Stimulated activated CD4-positive, alpha-beta T cell treated with anti-CD3 and anti-CD28 coated beads, Interleukin-2, amount 100 ng/mL, for 4 hours (primary cell): ENCODE measurements at regions not wholly inside any gene's neighbourhood (a gene's known extent, or its start where the extent isn't known, plus 50 kb on each side); places are given as distances from the start of the nearest gene placed in this dataset.

Experiments used
- DNase-seq: peaks from one replicate; pipeline ENCODE4 v3.0.0-alpha.2; 2020; ENCODE audit warnings: low read depth

DNA sequence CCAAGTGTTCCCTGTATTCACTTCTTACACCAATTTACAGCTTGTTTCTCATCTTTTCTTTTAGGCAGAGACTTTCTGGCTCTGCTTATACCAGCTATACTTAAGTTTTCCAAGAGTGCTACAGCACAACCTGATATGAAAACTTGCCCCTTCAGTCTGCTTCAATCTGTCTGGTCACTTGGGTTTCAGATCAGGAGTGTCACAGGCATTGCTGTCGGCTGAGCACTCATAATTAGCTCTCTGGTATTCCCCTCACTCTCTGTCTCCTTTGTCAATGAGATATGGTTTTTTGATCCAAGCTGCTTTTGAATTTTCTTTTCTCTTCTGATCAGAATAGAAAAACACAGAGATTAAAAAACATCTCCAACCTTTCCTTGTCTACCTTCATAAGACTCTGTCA is 194.9 kb upstream of the UMPS start:
- no peak for DNase-seq

DNA sequence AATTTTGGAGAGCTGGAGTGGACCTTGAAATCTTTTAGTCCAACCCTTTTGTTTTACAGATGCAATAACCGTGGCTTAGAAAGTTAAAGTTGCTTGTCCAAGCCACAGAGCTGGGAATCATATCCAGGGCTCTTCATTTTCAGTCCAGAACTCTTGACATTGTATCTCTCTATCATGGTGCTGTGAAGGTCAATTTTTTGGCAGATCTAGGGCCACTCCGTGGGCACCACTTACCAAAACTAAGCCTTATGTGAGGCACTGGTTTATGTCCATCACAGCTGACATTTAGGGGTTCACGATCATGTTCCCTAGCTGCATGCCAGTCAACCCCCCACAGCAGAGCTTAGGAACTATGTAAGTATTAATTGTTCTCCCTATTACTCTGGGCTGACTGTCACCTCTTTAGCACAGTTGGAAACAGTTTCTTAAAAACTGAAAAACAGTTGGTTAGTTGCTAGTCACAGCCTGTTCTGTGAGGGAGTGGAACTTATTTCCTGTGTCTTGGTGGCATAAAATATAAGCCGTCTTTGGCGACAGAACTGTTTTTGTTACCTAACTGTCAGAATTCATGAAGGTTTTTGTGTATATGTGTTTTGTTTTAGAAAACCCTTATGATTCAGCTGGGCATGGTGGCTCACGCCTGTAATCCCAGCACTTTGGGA is 189.6 kb upstream of the UMPS start:
- DNase-seq, result no peak

DNA sequence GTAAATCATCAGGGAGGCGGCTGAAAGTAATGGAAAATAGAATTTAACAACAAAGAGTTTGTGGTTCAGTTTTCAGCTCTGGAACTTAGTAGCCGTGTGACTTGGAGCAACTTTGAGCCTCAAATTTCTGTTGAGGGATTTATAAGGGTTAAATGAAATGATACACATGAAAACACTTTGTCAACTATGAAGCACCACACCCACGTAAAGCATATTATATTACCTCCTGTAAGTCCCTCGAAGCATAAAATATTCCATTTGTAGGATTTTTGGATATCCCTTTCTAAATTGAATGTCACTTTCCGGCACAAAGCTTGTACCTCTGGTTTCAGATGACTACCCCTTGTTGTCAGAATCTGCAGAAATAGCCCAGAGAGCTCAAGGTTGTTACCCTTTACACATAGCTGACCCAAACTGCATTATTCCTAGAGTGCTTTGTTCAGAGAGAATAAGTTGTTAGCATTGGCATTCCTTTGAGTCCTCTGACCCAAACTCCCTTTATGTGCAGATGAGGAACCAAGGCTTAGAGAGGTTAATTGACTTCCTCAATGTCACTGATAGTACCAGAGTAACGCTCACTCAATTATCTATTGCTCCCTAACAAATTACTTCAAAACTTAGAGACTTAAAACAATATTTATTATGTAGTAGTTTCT is 187.9 kb upstream of the UMPS start:
- DNase-seq, result no peak

DNA sequence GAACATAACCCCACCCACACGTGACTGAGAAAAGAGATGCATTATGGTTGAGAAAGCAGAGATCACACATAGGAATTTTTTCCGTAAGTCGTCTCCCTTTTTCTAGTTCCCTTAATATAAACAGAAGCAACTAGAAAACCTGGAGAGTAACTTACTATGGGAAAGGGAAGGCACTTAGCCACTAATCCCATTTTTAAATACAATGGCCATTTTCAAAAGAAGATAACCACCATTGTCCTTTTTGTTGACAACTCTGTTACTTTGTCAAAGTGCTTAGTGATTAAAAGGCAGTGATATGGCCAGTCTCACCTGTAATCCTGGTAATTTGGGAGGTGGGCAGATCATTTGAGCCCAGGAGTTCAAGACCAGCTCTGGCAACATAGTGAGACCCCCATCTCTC is 184.4 kb upstream of the UMPS start:
- no peak for DNase-seq

DNA sequence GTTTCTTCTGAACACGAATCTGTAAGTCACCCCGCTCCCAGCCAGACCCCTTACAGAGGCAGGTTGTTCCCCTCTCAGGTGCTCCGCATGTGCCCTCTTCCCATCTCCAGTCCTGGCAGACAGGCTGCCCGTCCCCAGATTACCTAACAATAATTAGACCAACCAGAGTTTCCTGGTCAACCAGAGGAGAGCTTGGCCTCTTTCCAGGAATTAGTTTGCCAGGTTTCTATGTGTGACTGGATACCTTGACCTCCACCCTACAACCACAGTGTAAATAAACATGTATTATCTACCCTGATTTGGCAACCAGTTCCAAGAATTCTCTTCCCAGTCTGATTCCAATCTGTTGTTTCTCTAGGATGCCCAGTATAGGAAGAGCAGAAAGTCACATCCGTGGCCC is 178.0 kb upstream of the UMPS start:
- no peak for DNase-seq

DNA sequence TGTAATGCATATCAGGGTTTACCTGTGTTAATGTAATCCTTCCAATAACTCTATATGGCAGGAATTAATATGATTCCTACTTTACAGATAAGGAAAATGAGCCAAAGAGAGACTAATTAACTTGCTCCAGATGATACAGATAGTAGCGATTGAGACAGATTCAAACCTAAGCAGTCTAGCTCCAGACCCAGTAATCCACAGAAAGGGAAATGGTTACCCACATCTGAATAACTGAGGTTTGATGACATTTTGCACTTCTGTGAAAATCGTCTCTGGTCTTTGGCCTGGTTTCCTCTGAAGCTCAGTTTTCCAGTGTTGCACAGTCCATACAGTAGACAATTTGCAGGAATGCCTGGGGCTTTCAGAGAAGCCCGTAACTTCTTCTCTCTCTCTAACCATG is 177.1 kb upstream of the UMPS start:
- DNase-seq, result no peak

DNA sequence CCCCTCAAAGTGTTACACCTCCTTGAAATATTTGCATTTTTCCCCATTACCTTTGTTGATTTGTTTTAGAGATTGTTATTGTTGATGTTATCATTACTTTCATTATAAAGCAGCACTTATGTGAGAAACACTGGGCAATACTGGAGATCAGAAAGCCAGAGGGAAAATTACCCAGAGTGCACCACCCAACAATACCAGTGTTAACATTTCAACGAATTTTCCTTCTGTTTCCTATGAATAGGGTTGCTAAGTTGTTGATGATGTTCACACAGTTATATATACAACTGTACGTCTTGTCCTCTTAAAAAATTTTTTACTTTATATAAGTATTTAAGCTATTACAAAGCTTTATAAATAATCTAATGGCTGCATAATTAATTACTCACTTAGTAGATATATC is 173.6 kb upstream of the UMPS start:
- DNase-seq, result no peak

DNA sequence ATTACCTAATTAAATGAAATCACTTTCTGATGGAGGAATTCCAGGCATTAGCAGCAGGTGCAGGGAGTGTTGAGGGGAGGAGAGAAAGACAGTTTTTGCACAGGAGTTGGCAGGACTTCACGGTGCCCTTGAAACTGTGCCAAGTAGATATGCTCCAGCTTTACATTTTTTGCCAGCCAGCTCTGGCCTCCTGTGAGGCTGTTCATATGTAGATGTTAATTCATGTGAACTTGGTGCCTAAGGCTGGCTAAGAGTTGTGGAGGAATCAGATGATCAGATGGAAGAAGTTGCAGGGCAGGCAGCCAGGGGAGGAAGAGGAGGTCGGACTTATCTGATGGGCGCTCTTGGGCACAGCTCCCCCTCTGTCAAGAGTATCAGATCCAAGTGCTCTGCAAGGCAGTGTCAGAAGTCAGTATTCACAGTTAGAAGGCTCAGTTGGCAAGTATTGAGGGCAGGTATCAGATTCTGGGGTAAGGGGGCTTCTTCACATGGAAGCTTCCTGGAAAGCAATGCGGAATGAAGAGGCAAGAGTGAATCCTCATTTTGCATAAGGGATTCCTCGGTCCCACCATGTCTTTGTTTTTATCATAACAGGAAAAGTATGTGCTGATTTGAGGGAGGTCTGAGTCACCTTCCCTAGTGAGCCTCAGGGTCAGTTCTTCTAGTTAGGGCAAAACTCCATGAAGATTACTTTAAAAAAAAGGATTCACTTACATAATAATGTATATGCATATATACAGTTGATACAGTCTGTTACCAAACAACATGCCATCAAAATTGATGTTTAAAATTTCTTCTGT is 172.6 kb upstream of the UMPS start:
- DNase-seq, result no peak

DNA sequence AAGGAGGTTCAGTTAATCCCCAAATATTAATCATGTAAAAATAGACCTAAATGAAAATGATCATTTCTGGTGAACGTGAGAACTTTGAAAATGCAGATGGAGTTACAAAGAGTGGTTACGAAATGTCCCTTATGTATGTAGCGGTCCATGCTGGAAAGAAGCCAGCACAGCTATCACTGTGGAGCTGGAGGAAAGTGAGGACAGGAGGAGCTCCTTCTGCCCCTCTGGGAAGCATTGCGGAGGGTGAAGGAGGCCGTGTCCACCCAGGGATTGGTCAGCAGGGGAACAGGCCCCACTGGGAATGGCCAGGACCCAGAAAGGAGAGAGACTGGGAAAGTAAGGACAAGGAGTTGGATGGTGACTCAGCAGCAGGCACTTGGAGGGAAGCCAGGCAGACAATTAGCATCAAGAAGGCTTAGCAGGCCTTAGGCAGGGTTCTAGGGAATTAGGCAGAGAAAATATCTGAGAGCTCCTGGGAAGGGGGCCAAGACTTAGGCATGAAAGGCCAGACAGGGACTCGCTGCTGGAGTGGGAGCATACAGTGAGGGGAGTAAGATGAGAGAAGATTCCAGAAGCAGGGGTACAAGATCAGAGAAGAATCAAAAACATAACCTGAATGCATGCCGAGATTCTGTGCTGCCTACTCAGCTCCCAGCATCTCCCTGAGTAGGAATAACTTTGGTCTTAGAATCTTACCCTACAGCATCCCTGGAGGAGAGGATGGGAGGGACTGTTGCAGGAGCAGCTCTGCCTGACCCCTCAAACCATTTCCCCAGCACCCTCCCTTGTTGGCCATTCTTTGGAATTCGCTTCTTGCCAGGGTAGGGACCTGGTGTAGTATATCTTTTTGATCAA is 171.0 kb upstream of the UMPS start:
- DNase-seq, result no peak

DNA sequence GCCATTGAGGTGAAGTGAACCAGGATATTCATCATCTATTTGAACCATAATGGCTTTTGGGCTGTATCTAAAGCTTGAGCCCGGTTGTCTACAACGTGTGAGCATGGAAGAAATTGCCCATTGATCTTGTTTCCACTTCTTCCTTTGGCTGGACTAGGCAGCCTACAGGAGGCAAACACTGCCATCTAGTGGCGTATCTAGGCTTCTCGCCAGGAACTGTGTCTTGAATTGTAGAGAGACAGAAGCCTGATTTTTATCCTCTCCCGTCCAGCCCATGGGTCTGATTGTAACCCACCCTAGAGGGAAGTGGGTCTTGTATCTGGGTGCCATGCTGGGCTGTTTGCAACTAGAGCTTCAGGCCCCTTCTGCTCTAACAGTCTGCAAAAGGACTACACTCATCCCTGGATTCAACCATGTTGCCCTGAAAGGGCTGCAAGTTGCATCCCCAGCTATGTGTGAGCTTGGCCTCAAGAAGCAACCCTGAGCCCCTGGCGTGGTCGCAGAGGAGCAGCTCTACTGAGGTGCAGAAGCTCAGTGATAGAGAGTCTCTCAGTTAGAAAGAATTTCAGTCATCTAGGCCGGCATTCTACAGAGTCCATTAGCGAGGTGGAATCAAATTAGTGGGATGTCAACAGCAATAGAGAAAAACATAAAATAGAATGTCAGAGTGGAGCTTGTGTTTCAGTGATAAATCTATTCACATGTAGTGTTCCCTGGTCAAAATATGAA is 170.2 kb upstream of the UMPS start:
- DNase-seq, result peak; percentile 35

DNA sequence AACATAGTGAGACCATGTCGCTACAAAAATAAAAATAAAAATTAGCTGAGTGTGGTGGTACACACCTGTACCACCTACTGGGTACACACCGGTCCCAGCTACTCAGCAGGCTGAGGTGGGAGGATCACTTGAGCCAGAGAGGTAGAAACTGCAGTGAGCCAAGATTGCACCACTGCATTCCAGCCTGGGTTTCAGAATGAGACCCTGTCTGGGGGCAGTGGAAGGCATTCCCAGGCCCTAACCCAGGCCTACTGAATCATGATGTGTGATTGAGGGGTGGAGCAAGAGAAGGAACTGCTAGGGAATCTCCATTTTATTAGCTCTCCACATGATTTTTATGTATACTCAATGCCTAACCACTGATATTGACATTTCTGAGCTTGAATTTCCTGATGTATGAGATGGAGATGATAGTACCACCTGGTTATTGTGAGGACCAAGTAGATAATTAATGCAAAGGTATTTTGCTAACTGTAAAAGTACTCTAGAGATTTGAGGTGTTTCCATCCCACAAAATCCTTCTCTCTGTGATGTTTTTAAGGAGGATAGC is 169.5 kb upstream of the UMPS start:
- no peak for DNase-seq

DNA sequence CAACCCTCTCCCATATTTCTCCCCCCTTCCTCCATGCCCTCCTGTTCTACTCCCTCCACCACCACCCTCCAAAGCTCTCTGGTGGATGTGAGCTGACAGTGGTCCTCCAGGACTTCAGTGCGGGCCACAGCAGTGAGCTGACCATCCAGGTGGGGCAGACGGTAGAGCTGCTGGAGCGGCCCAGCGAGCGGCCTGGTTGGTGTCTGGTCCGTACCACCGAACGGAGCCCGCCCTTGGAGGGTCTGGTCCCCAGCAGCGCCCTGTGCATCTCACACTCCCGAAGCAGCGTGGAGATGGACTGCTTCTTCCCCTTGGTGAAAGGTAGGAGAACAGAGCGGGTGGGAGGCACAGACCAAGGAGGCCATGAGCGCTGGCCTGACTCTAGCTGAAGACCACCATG is 167.5 kb upstream of the UMPS start:
- no peak for DNase-seq

DNA sequence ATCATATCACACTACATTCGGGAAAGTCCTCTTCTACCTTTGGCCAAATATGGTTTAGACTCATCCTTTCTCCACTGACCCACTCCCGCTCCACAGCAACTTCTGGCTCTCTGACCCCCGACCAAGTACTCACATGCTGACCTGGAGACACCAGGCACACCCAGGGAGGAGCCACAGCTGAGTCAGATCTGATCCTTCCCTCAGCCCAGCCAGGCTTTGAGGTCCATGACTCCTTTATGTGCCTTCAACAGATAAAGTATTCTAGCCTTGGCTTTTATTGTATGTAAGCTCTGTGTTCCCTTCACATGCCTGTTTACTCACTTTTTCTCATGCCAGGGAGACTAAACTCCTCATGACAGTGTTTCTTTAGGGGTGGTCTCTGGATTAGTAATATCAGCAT is 166.9 kb upstream of the UMPS start:
- DNase-seq, result no peak

DNA sequence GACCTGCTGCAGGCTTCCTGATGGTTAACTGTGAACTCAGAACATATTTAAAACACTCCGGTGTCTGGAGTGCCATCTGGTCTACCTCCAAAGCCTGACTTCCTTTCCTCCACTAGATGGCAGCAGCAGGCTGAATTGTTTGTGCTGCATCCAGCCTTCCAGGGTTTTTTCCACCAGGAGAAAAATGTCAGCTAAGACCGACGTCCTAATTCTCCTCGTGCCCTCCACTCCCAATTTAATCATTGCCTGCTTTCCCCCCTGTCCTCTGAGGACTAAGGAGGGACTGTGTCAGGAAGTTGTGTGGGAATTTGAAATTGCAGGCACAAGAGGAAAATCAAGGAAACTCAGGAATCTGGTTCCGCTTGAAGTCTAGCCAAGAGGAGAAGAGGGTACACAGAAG is 165.2 kb upstream of the UMPS start:
- peak; percentile 19 for DNase-seq

DNA sequence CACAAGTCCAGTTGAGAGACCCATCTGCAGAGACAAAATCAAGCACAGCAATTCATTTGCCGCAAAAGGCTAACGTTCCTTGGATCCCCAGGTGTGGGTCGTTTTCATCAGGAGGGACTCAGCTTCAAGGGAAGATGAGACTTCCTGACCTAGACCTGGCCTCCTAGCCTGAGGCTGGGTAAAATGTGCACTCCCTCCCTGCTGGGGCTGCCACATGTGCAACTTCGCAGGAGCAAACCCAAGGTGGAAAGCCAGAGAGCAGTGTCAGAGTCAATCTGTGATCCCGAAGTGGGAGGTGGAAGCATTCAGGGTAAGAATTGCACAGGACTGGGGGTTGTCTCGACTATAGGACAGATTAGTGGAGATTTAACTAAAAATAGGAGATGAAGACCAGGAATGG is 164.7 kb upstream of the UMPS start:
- DNase-seq, result no peak

DNA sequence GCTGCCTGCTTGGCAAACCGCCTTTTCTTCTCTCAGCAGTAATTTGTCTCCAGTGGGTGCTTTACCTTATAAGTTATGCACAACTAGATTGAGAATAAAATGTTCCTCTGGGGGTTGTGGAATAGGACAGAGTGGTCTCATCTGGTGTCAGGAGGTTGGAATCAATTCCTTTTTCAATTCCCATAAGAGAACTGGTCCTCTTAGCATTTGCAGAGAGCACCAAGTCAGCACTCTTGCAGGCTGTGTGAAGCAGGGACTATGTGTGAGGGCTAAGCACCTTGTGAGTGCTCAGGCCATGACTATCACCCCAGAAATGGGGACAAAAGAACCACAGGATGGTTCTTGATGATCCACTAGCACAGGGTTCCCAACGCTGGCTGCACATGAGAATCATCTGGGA is 163.6 kb upstream of the UMPS start:
- no peak for DNase-seq

DNA sequence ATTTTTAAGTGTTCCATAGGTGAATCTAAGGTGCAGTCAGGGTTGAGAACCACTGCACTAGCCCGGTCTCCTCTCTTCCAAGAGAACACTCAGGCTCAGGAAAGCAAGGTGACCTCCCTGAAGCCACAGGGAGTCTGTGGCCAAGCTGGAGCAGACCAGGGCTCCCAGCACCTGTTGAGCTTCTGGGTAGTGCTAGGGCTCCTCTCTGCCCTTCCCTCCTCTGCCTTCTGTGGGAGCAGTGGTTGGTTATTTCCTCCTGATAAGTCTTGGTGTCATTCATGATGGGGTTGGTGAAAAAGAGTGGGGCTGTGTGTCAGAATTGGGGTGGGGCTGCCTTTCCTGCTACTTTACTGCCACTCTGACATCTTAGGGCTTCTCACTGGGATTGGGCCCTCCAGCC is 163.1 kb upstream of the UMPS start:
- DNase-seq, result no peak

DNA sequence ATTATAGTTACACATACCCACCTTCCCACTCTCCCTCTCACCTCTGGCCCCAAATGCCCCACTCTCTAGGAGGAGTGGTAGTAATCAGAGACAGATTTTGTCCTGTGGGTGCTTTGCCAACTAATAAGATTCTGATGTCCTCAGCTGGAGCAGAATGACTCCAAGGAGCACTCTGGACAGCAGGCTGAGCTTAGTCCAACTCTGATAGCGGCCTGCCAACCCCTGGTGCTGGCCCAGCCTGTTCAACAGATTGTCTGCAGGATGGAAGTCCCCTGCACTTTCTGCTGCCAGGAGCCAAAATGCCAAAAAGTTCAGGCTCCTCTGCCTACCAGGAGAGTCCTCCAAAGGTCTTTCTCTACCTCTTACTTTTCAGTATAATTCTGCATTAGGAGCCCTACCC is 160.5 kb upstream of the UMPS start:
- no peak for DNase-seq

DNA sequence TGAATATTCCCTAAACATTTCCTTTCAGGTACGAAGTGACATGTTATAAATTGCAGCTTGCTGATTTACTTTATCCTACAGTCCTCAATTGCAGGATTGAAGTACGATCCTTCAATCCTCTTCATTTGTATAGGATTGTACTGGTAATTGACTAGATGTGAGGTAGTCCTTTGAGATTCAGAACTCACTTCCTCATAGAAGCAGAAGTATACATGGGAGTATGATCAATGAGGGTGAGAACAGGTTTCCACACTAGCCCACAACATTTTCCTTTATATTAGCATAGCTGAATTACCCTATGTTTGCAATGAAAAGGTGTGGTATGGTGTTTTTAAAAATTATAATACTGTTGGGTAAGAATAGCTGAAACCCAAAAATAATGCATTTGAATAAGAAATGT is 160.0 kb upstream of the UMPS start:
- DNase-seq, result no peak

DNA sequence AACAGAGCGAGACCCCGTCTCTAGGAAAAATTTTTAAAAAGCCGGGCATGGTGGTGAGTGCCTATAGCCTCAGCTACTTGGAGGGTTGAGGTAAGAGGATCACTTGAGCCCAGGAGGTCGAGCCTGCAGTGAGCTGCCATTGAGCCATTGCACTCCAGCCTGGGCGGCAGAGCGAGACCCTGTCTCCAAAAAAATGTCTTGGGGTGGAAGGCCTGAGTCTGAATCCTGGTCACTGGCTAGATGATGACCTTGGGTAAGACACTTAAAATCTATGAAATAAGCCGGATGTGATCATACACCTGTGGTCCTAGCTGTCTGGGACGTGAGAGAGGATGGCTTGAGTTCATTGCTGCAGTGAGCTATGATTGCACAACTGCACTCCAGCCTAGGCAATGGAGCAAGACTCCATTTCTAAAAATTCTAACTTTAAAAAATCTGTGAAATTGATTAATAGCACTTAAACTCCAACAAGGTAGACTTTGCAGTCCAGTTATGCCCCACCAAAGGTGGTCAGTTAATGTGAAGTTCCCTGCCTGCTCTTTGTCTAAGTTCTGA is 157.3 kb upstream of the UMPS start:
- DNase-seq, result no peak

DNA sequence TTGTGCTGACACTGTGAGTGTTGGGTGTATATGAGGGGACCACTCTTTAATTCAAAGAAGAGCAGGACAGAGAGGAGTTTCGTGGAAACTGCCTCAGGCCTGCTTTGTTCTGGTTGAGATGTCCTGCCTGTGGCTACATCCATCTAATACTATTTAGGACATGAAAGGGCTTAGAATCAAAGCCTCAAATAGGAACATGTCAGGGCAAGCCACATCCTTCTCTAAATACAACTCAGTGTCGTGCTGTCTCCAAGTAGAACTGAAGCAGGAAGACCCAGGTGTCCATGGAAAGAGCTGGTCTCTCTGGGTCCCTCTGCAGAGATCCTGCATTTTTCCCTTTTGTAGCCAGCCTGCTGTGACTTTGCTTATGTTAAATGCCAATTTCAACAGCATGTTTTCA is 156.2 kb upstream of the UMPS start:
- no peak for DNase-seq
